Heart left ventricle (tissue), 16 donors: ENCODE measurements at regions not wholly inside any gene's neighbourhood (a gene's known extent, or its start where the extent isn't known, plus 50 kb on each side); places are given as distances from the start of the nearest gene placed in this dataset.
"Not testable (repeated sequence)": the region's sequence is repeated elsewhere in the genome, so short reads cannot be mapped to it uniquely, and the experiment has no call there.

Experiments
- ATAC-seq, 4 donors: fragments of 200-7000 bp; cut with Tn5 transposase; one replicate each; pipeline ENCODE4 v1.9.1; 2020 to 2022; ENCODE audit warnings: moderate library complexity in 4 of 4, mild to moderate bottlenecking in 3 of 4, moderate number of reproducible peaks in 1 of 4
- DNase-seq, 5 donors: peaks; one replicate each; pipeline ENCODE4 v3.0.0-alpha.2; 2020
- H3K27ac ChIP-seq, 12 donors: fragments of 200-600 bp; sonication (generic) in 4 of 12; one replicate each; pipeline versions ENCODE4 v1.5.0 to v1.8.0; 2016 to 2022; ENCODE audit warnings: mild to moderate bottlenecking in 2 of 12
- H3K27me3 ChIP-seq, 9 donors: fragments of 200-600 bp; sonication (generic) in 2 of 9; one replicate each; pipeline versions ENCODE4 v1.5.1 to v1.8.0; 2016 to 2022; ENCODE audit warnings: mild to moderate bottlenecking in 3 of 9
- H3K36me3 ChIP-seq, 9 donors: fragments of 200-600 bp; sonication (generic) in 2 of 9; one replicate each; pipeline versions ENCODE4 v1.5.0 to v1.8.0; 2018 to 2022; ENCODE audit warnings: mild to moderate bottlenecking in 2 of 9
- H3K4me1 ChIP-seq, 12 donors: fragments of 200-600 bp; sonication (generic) in 4 of 12; one replicate each; pipeline versions ENCODE4 v1.5.0 to v1.8.0; 2016 to 2022; ENCODE audit warnings: mild to moderate bottlenecking in 3 of 12
- H3K4me3 ChIP-seq, 12 donors: fragments of 200-600 bp; sonication (generic) in 4 of 12; one replicate each; pipeline versions ENCODE4 v1.5.0 to v1.8.0; 2017 to 2022; ENCODE audit warnings: mild to moderate bottlenecking in 9 of 12, moderate library complexity in 4 of 12
- H3K9me3 ChIP-seq, 12 donors: fragments of 200-600 bp; sonication (generic) in 4 of 12; one replicate each; pipeline versions ENCODE4 v1.5.0 to v1.8.0; 2016 to 2022; ENCODE audit warnings: mild to moderate bottlenecking in 1 of 12
- POLR2A ChIP-seq, 2 donors: fragments of 450-650 bp; IDR thresholded peaks; one replicate each; pipeline ENCODE4 v1.6.1; 2017; ENCODE audit warnings: antibody characterized with exemption in 2 of 2, mild to moderate bottlenecking in 2 of 2, moderate library complexity in 2 of 2
- WGBS, 4 donors: extraction: QIAGEN DNeasy Blood & Tissue Kit in 2 of 4; methylation state at CpG; one replicate each; pipeline versions ENCODE4 v1.1.5 to v1.1.7; 2013 to 2018; 5-methylcytosine and 5-hydroxymethylcytosine counted together
- intact Hi-C, 10 donors: fragments of 100-400 bp; cut with DNase I; formaldehyde crosslinking; loops; one replicate each; pipeline versions ENCODE4 v1.11.1 to v1.14.2; 2022
- TF ChIP-seq, protein P1 (sequence below), 12 donors: fragments of 200-600 bp; sonication (generic) in 4 of 12; IDR thresholded peaks; one replicate each; pipeline versions ENCODE4 v1.5.0 to v1.8.0; 2018 to 2022; ENCODE audit warnings: antibody characterized with exemption in 12 of 12, mild to moderate bottlenecking in 5 of 12
- donor health status: ischemic (EF 13 %, LVEDD 7.1; RV severe dilation, severe dysfunction).
- donor health status: healthy with polysubstance abuse.
- donor health status: DM: no; HTN: yes; CAD: no.
- donor health status: DM: no; HTN: no; CAD: no.
- donor health status: ischemic (EF 25% LVEDD 6.9; RV normal size, moderate dysfunction).
- donor health status: ischemic (EF 25% LVEDD 5.7; RV mildly dilated, moderate dysfunction).
- donor health status: healthy.
- donor health status: DM: yes; HTN: yes; CAD: no.
- donor health status: ischemic (EF 35%, LVEDD 5.7; RV mildly dilated, moderate dysfunction).
- donor health status: nonischemic (EF 11% LVEDD 7.7; RV severe dilation, severe dysfunction).
- donor health status: DM: yes; HTN: yes; CAD: no.
- donor health status: PGD.
- donor health status: ischemic (EF 29% LVEDD 5.4; RV normal size, mild dysfunction).
- donor health status: nonischemic (EF 23%, LVEDD 6.1; RV moderate dilation, normal function).

DNA sequence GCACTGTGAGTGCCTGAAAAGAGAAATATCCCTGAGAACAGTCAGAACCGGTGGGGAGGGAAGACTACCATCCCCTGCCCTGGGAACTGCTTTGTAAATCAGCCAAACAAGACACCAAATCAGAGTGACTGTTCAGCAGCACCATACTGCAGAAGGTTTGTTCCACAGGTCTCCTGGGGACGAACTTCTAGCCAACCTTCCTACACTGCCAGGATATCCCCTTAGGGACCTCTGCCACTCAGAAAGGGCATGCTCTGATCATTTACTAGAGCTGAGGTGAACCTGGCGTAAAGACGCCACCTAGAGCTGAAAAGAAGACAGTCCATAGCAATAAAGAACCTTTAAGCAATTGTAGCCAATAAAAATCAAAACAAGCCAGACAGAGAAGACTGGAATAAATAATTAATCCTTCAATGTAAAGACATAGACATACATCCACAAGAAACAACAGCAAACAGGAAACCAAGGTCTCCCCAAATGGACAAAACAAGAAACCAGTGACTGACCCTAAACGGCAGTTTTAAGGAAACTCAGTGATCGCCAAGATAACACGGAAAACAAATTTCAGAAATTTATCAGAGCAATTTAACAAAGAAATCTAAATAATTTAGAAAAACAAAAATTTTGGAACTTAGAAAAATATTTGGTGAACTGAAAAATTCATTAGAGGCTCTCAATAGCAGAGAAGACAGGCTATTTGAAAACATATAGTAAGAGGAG, 228.1 kb upstream of the AMIGO2 start:
- Histone ChIP-seq H3K4me3 (peak overlapping the region in 2 of 12 donors; percentile 17 to 35), H3K36me3 (no peaks in the 10 kb centered on the region), H3K4me1 (no peaks in the 10 kb centered on the region), H3K9me3 (peaks cover 0 to 8% (median 0%) of the 10 kb centered on the region in 12 donors), H3K27ac (no peak overlapping the region), H3K27me3 (no peaks in the 10 kb centered on the region)
- peak in 1 of 5 donors; percentile 23 for DNase-seq
- intact Hi-C loops = loop anchor here in 9 of 10 donors (2.0 to 10.0 kb wide), 5 partner anchors 231 to 276 kb away; partner anchors contain the start of genes AMIGO2 (in 3 of the 9) and PCED1B (in 3 of the 9)
- TF ChIP-seq, protein P1, sequence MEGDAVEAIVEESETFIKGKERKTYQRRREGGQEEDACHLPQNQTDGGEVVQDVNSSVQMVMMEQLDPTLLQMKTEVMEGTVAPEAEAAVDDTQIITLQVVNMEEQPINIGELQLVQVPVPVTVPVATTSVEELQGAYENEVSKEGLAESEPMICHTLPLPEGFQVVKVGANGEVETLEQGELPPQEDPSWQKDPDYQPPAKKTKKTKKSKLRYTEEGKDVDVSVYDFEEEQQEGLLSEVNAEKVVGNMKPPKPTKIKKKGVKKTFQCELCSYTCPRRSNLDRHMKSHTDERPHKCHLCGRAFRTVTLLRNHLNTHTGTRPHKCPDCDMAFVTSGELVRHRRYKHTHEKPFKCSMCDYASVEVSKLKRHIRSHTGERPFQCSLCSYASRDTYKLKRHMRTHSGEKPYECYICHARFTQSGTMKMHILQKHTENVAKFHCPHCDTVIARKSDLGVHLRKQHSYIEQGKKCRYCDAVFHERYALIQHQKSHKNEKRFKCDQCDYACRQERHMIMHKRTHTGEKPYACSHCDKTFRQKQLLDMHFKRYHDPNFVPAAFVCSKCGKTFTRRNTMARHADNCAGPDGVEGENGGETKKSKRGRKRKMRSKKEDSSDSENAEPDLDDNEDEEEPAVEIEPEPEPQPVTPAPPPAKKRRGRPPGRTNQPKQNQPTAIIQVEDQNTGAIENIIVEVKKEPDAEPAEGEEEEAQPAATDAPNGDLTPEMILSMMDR (IDR thresholded peaks at IDR 0.05) = peak; percentile 30 to 58 (median 49)
- no peak for TF ChIP-seq POLR2A (IDR thresholded peaks at IDR 0.05)
- peak in 3 of 4 donors; percentile 82 to 86 (median 82) for ATAC-seq
- WGBS, 4 donors = 52 to 53% (median 53%) methylated on average over 7 of the region's 7 CpGs

DNA sequence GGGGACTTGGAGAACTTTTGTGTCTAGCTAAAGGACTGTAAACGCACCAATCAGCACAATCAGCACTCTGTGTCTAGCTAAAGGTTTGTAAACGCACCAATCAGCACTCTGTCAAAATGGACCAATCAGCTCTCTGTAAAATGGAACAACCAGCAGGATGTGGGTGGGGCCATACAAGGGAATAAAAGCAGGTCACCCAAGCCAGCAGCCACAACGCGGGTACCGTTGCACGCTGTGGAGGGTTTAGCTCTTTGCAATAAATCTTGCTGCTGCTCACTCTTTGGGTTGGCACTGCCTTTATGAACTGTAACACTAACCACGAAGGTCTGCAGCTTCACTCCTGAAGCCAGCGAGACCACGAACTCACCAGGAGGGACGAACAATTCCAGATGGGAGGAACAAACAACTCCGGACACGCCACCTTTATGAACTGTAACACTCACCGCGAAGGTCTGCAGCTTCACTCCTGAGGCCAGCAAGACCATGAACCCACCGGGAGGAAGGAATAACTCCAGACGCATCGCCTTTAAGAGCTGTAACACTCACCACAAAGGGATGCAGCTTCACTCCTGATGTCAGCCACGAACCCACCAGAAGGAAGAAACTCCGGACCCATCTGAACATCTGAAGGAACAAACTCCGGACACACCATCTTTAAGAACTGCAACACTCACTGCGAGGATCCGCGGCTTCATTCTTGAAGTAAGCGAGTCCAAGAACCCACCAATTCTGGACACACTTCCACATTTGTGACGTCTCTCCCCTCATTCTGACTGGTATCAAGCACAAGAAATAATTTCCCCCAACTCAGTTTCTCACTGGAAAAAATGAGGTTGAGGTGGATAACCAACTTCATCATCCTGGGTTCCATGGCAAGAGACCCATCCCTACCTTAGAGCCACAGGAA, 227.3 kb upstream of the AMIGO2 start:
- not testable (repeated sequence) for H3K36me3 ChIP-seq, H3K4me1 ChIP-seq, ATAC-seq, DNase-seq, H3K27ac ChIP-seq, H3K27me3 ChIP-seq, H3K9me3 ChIP-seq
- intact Hi-C loops = loop anchor here in 6 of 10 donors (2.0 to 10.0 kb wide), 4 partner anchors 230 to 275 kb away; partner anchors contain the start of genes AMIGO2 (in 3 of the 6) and PCED1B (in 3 of the 6)
- peak overlapping the region in 2 of 12 donors; percentile 17 to 35 for H3K4me3 ChIP-seq
- WGBS, 4 donors = 82 to 93% (median 86%) methylated on average over 22 to 25 of the region's 25 CpGs

DNA sequence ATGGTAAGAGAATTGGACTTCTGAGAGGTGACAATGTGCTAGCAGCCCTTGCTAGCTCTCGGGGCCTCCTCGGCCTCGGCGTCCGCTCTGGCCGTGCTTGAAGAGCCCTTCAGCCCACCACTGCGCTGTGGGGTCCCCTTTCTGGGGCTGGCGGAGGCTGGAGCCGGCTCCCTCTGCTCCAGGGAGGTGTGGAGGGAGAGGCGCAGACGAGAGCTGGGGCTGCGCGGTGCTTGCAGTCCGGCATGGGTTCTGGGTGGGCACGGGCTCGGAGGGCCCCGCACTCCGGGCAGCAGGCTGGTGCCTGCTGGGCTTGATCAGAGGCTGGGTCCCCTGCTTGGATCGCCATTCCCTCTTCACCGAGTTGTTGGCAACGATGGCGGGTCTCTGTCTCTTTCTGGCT, 226.4 kb upstream of the AMIGO2 start:
- ATAC-seq (no peak), DNase-seq (no peak)
- 92 to 95% (median 92%) methylated on average over 8 to 22 of the region's 22 CpGs for WGBS, 4 donors
- Histone ChIP-seq H3K9me3 (peaks cover 0 to 8% (median 0%) of the 10 kb centered on the region in 12 donors), H3K4me3 (no peak overlapping the region), H3K27ac (no peak overlapping the region), H3K36me3 (no peaks in the 10 kb centered on the region), H3K4me1 (no peaks in the 10 kb centered on the region), H3K27me3 (no peaks in the 10 kb centered on the region)
- intact Hi-C loops = loop anchor here in 6 of 10 donors (2.0 to 10.0 kb wide), 4 partner anchors 229 to 274 kb away; partner anchors contain the start of genes AMIGO2 (in 3 of the 6) and PCED1B (in 3 of the 6)
- TF ChIP-seq, protein P1 (IDR thresholded peaks at IDR 0.05) = no peak
- no peak for TF ChIP-seq POLR2A (IDR thresholded peaks at IDR 0.05)

DNA sequence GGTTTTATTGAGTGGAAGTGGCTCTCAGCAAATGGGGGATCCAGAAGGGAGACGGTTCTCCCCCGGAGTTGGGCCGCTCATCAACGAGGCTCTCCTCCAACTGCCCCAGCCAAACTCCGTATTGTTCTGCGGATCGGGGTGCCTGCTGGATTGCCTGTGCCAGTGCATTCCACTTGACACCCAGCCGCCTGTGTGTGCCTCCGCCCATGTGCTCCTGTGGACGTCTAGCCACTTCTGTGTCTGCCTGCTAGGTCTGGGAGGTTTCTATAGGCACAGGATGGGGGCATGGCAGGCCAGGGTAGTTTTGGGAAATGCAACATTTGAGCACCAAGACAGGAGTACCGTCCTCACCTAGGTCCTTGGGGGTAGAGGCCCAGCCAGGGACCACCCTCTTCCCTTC, 225.7 kb upstream of the AMIGO2 start:
- Histone ChIP-seq H3K4me1 (no peaks in the 10 kb centered on the region), H3K4me3 (no peak overlapping the region), H3K27me3 (no peaks in the 10 kb centered on the region), H3K27ac (no peak overlapping the region), H3K36me3 (no peaks in the 10 kb centered on the region), H3K9me3 (peaks cover 0 to 8% (median 0%) of the 10 kb centered on the region in 12 donors)
- 87 to 97% (median 93%) methylated on average over 8 to 11 of the region's 11 CpGs for WGBS, 4 donors
- intact Hi-C loops = loop anchor here in 5 of 10 donors (5.0 to 10.0 kb wide), 3 partner anchors 228 to 273 kb away; partner anchors contain the start of genes AMIGO2 (in 3 of the 5) and PCED1B (in 3 of the 5)
- TF ChIP-seq POLR2A (IDR thresholded peaks at IDR 0.05) = no peak
- TF ChIP-seq, protein P1 (IDR thresholded peaks at IDR 0.05) = no peak
- DNase-seq = no peak
- no peak for ATAC-seq
